HL-60 (cell line): ENCODE measurements at regions not wholly inside any gene's neighbourhood (a gene's known extent, or its start where the extent isn't known, plus 50 kb on each side); places are given as distances from the start of the nearest gene placed in this dataset.

Source experiments
- GABPA ChIP-seq: IDR thresholded peaks from 2 replicates; pipeline ENCODE4 v1.6.1; 2012; ENCODE audit warnings: low read depth
- SPI1 ChIP-seq: IDR thresholded peaks from 2 replicates; pipeline ENCODE4 v1.6.1; 2012; ENCODE audit warnings: low read depth, mild to moderate bottlenecking, borderline replicate concordance

GRCh38 chr6:141354191-141354955 is 778.4 kb upstream of the GJE1 start:
- TF ChIP-seq GABPA (no peak), SPI1 (no peak)
